ENCODE measurements at regions not wholly inside any gene's neighbourhood (a gene's known extent, or its start where the extent isn't known, plus 50 kb on each side); places are given as distances from the start of the nearest gene placed in this dataset.

DNA sequence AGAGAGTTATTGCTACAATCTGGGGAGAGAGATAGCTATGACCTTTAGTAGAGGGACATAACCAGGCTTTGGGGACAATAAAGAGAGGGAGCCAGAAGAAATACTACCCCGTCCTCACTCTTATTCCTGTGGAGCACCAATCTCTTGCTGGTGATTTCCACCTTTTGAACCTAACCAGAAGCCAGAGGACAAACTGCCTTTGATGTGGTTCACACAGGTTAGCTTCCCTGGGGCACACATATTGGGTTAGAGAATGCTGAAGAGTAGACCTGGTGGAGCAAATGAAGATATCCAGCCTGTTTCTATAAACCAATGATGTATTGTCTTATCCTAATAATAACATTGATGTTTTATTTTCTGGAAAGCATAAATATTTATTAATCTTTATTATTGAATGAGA lies 399.3 kb downstream of the HTR7 start:
- H3K27me3 ChIP-seq: no peaks in the 10 kb centered on the region
- no peak for TF ChIP-seq POLR2A (IDR thresholded peaks at IDR 0.05)
- TF ChIP-seq, protein P1, sequence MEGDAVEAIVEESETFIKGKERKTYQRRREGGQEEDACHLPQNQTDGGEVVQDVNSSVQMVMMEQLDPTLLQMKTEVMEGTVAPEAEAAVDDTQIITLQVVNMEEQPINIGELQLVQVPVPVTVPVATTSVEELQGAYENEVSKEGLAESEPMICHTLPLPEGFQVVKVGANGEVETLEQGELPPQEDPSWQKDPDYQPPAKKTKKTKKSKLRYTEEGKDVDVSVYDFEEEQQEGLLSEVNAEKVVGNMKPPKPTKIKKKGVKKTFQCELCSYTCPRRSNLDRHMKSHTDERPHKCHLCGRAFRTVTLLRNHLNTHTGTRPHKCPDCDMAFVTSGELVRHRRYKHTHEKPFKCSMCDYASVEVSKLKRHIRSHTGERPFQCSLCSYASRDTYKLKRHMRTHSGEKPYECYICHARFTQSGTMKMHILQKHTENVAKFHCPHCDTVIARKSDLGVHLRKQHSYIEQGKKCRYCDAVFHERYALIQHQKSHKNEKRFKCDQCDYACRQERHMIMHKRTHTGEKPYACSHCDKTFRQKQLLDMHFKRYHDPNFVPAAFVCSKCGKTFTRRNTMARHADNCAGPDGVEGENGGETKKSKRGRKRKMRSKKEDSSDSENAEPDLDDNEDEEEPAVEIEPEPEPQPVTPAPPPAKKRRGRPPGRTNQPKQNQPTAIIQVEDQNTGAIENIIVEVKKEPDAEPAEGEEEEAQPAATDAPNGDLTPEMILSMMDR (IDR thresholded peaks at IDR 0.05 in 4 of 5, conservative IDR thresholded peaks at IDR 0.05 in 1 of 5): no peak
- ATAC-seq (no peak), DNase-seq (no peak)
- no peaks in the 10 kb centered on the region for H3K36me3 ChIP-seq
- H3K9me3 ChIP-seq: no peaks in the 10 kb centered on the region
- intact Hi-C loops (cut with DNase I; ENCODE audit: low total_unique reads): no loop called here
- no peak overlapping the region for H3K27ac ChIP-seq
- H3K4me3 ChIP-seq: no peak overlapping the region
- no peaks in the 10 kb centered on the region for H3K4me1 ChIP-seq
- in situ Hi-C loops (cut with MboI; ENCODE audit: low sequenced_read_pairs in 4 of 4): no loop called here

GRCh38 chr10:90461437-90462155 lies 396.2 kb downstream of the HTR7 start:
- Histone ChIP-seq H3K36me3 (no peaks in the 10 kb centered on the region), H3K9me3 (no peaks in the 10 kb centered on the region), H3K27me3 (no peaks in the 10 kb centered on the region), H3K27ac (no peak overlapping the region), H3K4me3 (no peak overlapping the region), H3K4me1 (no peaks in the 10 kb centered on the region)
- intact Hi-C loops (cut with DNase I; ENCODE audit: low total_unique reads) (no loop called here), in situ Hi-C loops (cut with MboI; ENCODE audit: low sequenced_read_pairs in 4 of 4) (no loop called here)
- TF ChIP-seq, protein P1 (IDR thresholded peaks at IDR 0.05 in 4 of 5, conservative IDR thresholded peaks at IDR 0.05 in 1 of 5): no peak
- TF ChIP-seq POLR2A (IDR thresholded peaks at IDR 0.05): no peak
- no peak for DNase-seq
- ATAC-seq: no peak

DNA sequence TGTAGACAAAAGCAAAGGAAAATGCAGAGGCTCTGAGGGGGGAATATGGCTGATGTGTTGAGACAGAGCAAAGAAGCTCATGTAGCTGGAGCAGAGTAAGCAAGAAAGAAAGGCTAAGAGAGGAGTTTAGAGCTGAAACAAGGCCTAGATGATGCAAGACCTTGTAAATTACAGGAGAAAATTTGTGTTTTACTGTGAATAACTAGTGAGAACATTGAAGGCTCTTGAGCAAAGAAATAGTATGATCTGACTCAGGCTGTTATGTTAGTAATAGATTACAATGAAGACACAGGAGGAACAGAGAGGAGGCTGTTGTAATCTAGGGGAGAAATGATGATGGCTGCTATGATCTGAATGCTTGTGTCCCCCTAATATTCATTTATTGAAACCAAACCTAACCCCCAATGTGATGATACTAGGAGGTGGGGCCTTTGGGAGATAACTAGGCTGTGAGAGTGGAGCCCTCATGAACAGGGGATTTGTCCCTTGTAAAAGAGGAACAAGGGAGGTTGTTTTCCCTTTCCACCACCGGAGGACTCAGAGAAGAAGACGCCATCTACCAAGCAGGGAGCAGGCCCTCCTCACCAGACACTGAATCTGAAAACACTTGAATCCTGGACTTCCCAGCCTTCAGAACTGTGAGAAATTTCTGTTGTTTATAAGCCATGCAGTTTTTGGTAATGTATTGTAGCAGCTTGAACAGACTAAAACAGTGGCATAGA lies 394.9 kb downstream of the HTR7 start:
- H3K4me1 ChIP-seq: no peaks in the 10 kb centered on the region
- H3K9me3 ChIP-seq: no peaks in the 10 kb centered on the region
- DNase-seq (no peak), ATAC-seq (no peak)
- H3K4me3 ChIP-seq: no peak overlapping the region
- H3K27me3 ChIP-seq: no peaks in the 10 kb centered on the region
- no peaks in the 10 kb centered on the region for H3K36me3 ChIP-seq
- H3K27ac ChIP-seq: no peak overlapping the region
- in situ Hi-C loops (cut with MboI; ENCODE audit: low sequenced_read_pairs in 4 of 4): no loop called here
- intact Hi-C loops (cut with DNase I; ENCODE audit: low total_unique reads): no loop called here
- TF ChIP-seq POLR2A (IDR thresholded peaks at IDR 0.05): no peak
- TF ChIP-seq, protein P1 (IDR thresholded peaks at IDR 0.05 in 4 of 5, conservative IDR thresholded peaks at IDR 0.05 in 1 of 5): no peak

DNA sequence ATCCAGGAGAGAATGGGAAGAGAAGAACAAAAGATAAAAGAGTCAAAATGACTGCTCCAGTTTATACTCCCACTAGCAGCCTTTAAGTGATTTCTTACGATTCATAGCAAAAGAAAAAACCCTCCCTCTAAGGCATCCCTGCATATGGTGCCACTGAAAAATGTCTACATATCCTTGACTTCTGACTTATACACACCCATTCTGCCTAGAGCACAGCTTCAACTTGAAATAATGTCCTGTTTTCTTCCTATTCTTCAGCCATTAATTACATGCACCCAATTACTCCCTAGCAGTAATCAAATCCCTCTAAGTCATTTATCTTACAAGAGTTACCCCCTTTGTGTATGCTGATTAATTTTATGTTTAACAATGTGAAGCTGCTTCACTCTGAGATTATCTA lies 393.5 kb downstream of the HTR7 start:
- intact Hi-C loops (cut with DNase I; ENCODE audit: low total_unique reads): no loop called here

More for the DNA sequence above, 393.5 kb downstream of the HTR7 start:
- TF ChIP-seq, protein P1 (IDR thresholded peaks at IDR 0.05 in 4 of 5, conservative IDR thresholded peaks at IDR 0.05 in 1 of 5): no peak
- TF ChIP-seq POLR2A (IDR thresholded peaks at IDR 0.05): no peak
- H3K4me3 ChIP-seq: no peak overlapping the region
- no peak for ATAC-seq
- no peak for DNase-seq
- in situ Hi-C loops (cut with MboI; ENCODE audit: low sequenced_read_pairs in 4 of 4): no loop called here
- H3K27me3 ChIP-seq: no peaks in the 10 kb centered on the region
- H3K36me3 ChIP-seq: no peaks in the 10 kb centered on the region
- H3K9me3 ChIP-seq: no peaks in the 10 kb centered on the region
- no peaks in the 10 kb centered on the region for H3K4me1 ChIP-seq
- no peak overlapping the region for H3K27ac ChIP-seq

Measured in gastrocnemius medialis (tissue), 4 donors.